HG03066 (cell line): ENCODE measurements at regions not wholly inside any gene's neighbourhood (a gene's known extent, or its start where the extent isn't known, plus 50 kb on each side); places are given as distances from the start of the nearest gene placed in this dataset.

Experiments used
- ATAC-seq: cut with Tn5 transposase; IDR thresholded peaks from one replicate; pipeline ENCODE4 v1.9.1; 2021; ENCODE audit warnings: low read depth; ENCODE audit not compliant: unreplicated experiment

DNA sequence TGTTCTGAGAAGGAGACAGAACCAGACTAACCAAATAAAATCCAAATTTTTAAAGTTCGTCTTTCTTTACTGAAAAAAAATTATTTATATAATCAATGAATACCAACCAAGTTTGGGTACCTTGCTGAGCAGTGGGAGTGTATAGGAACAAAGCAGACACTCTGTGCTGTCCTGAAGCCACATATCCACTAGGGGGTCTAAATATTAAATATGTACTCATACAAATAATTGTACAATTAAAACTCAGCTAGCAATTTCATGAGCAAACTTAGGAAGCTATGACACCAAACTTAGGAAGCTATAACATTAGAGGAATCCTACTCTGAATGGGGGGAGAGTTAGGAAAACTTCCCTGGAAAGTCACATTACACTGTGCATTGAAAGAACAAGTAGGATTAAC is 582.0 kb upstream of the EPHA5 start:
- ATAC-seq = no peak

GRCh38 chr4:66246643-66247042 is 576.4 kb upstream of the EPHA5 start:
- ATAC-seq = no peak

DNA sequence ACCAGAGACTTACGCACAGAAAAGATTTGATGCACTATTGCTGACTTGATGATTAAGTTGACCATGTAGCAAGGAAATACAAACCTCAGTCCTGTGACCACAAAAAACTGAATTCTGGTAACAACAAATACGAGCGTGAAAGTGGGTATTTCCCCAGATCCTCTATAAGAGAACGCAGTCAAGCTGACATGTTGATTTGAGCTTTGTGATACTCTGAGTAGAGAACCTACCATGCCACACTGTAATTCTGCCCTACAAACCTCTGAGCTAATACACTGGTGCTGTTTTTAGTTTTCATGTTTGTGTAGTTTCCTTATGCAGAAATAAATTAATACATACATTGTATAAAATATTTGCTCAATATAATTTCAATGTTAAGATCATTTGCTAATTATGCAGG is 565.6 kb upstream of the EPHA5 start:
- ATAC-seq = no peak

DNA sequence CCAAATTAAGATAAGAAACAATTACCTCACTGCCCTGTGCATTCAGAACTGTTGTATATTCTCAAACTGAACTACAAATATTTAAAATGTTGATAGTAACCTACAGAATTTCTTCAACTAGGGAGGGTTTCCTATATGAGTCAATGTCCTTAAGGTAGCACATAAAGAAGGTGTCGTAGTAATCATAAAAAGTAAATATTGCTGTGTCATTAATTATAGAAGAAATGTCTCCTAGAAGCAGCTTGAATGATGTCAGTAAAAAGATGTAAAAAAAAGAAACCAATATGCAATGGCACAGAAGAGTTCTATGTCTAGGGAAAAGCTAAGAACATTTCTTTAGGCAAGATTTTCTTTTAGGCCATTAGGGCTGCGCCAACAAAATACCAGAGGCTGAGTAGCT is 559.6 kb upstream of the EPHA5 start:
- no peak for ATAC-seq

DNA sequence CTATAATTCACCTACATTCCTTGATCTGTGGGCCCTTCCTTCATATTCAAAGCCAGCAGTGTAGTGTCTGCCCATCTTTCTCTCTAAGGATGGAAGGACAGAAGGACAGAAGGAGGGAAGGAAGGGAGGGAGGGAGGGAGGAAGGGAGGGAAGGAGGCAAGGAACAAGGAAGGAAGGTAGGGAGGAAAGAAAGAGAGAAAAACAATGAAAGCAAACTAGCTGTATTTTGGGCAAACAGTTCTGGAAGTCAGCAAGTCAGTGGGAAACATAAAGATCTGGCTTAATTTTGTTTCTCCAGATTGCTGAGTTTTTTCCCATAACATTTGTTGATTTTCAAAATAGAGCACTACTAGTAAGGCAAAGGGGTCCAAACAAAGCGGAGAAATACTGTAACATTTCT is 555.2 kb upstream of the EPHA5 start:
- no peak for ATAC-seq

GRCh38 chr4:66223068-66223703 is 552.9 kb upstream of the EPHA5 start:
- no peak for ATAC-seq

DNA sequence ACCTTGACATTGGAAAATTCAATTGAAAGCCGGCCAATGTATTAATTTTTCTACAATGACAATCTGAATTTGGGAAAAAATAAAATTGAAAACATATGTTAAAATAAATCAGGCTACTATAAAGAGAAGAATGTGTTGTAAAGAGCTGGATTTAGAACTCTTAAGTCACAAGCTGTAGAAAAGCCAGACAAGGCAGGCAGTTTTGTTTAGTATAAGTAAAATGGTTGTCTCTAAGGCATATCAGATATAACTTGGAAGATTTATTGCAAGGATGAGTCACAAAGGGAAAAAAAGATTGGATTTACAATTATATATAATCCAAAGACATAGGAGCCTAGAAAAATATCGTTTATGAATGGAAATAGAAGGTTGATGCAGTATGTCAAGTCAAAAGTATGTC is 549.1 kb upstream of the EPHA5 start:
- ATAC-seq = no peak

GRCh38 chr4:66216252-66216651 is 546.0 kb upstream of the EPHA5 start:
- no peak for ATAC-seq

GRCh38 chr4:66212489-66212888 is 542.2 kb upstream of the EPHA5 start:
- ATAC-seq = no peak

- no peak for ATAC-seq
Measured at GRCh38 chr4:66204534-66205247, 534.4 kb upstream of the EPHA5 start.

GRCh38 chr4:66202870-66203269 is 532.6 kb upstream of the EPHA5 start:
- ATAC-seq = no peak

- ATAC-seq = no peak
Measured at GRCh38 chr4:66197451-66197850, 527.2 kb upstream of the EPHA5 start.

- ATAC-seq = no peak
Measured at GRCh38 chr4:66193487-66193886, 523.2 kb upstream of the EPHA5 start.

DNA sequence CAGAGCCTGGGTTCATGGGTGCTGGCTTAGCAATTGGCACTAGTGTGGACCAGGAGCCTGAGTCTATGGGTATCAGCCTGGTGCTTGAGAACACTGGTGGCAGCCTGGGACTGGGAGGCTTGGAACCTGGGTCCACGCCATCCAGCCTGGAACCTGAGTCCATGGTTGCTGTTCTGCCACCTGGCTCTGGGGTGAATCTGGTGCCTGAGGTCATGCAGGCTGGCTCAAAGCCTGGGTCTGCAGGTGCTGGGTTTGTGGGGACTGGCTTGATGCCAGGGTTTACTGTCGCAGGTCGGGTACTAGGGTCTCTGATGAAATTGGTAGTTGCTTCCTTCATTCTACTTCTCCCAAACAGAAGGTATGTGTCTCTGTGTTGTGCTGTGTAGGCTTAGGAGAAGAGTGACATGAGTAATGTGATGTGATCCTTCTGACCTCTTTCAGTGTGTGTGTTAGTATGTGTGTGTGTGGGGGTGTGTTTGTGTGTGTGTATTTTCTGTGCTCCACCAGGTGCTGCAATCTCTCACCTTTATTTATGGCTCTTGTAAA is 517.0 kb upstream of the EPHA5 start:
- no peak for ATAC-seq

GRCh38 chr4:66186095-66186494 is 515.8 kb upstream of the EPHA5 start:
- ATAC-seq = no peak

- no peak for ATAC-seq
Measured at GRCh38 chr4:66182636-66183035, 512.3 kb upstream of the EPHA5 start.

DNA sequence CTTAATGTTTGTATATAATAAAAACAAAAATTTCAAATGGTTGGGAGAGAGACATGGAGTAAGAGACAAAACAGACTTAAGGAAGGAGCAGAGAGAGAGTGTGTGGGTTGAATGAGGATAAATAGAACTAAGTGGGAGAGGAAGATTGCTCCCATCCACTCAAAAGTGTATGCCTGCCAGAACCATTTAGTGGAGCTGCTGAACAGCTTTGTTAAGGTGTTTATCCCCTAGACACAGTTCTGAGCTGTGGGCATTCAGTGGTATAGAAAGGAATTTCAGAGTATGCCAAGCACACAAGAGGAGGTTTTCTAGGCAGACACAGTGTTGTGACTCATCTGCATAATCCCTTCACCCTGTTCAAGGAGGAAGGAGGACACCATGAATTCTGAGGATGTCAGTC is 508.6 kb upstream of the EPHA5 start:
- no peak for ATAC-seq

GRCh38 chr4:66169341-66169740 is 499.1 kb upstream of the EPHA5 start:
- no peak for ATAC-seq

- ATAC-seq = no peak
Measured at GRCh38 chr4:66164869-66165268, 494.6 kb upstream of the EPHA5 start.

DNA sequence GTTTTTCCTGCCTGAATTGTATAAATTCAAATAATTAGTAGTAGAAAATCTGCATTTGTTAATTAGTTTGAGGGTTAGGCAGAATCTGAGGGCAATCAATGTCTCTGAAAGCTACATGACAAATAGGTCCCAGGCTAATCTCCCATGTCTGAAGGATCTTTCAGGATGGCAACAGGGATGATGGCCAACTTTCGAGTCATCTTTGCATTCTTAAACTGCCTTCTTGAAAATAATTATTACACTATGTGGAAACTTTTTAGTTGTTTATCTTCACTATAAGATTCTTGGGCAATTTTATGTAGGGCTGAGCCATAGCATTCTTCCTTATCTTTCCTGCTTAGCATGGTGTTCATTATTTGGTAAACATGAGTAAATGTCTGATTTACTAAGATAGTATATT is 490.3 kb upstream of the EPHA5 start:
- no peak for ATAC-seq

- ATAC-seq = no peak
Measured at GRCh38 chr4:66157594-66157993, 487.3 kb upstream of the EPHA5 start.

DNA sequence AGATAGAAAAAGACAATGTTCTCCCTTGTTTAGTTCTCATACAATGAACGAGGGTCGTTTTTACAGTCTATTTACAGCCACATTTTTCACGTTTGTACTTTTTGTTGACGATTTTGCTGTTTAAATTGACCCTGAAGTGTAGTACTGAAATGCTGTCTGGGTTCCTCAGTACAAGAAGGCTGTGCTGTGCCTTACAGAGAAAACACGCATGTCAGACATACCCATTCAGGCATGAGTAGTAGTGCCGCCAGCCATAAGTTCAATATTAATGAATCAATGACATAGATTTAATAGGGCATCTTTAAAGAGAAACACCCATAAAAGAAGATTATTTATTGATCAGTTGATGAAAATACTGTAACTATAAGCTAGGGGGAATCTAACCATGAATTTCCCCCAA is 459.8 kb upstream of the EPHA5 start:
- ATAC-seq = no peak
